OCI-LY1 (cell line): ENCODE measurements at regions not wholly inside any gene's neighbourhood (a gene's known extent, or its start where the extent isn't known, plus 50 kb on each side); places are given as distances from the start of the nearest gene placed in this dataset.

Source experiments
- H2AFZ ChIP-seq: fragments of 200-600 bp; sonication (generic), shearing (Covaris generic); 2 replicates; pipeline ENCODE4 v1.6.0; 2014; ENCODE audit warnings: antibody characterized with exemption, mild to moderate bottlenecking, low read length
- H3F3A ChIP-seq: fragments of 200-600 bp; sonication (generic), shearing (Covaris generic); 2 replicates; pipeline ENCODE4 v1.6.0; 2014; ENCODE audit warnings: mild to moderate bottlenecking, antibody characterized with exemption, low read length, moderate library complexity; ENCODE audit not compliant: insufficient read depth
- H3K27ac ChIP-seq: fragments of 200-600 bp; sonication (generic); 2 replicates; pipeline ENCODE4 v1.5.1; 2014; ENCODE audit warnings: low read length, mixed run types, mild to moderate bottlenecking, low read depth; ENCODE audit not compliant: poor library complexity, severe bottlenecking
- H3K27me3 ChIP-seq: fragments of 200-600 bp; sonication (generic); 2 replicates; pipeline ENCODE4 v1.6.0; 2014; ENCODE audit warnings: antibody characterized with exemption, mild to moderate bottlenecking, low read length, moderate library complexity; ENCODE audit not compliant: insufficient read depth
- H3K36me3 ChIP-seq: fragments of 200-600 bp; sonication (generic); 2 replicates; pipeline ENCODE4 v1.6.1; 2014; ENCODE audit warnings: mild to moderate bottlenecking, antibody characterized with exemption, low read length, moderate library complexity, mixed read lengths; ENCODE audit not compliant: insufficient read depth
- H3K4me1 ChIP-seq: fragments of 200-600 bp; sonication (generic); 2 replicates; pipeline ENCODE4 v1.5.1; 2014; ENCODE audit warnings: mild to moderate bottlenecking, low read length, moderate library complexity; ENCODE audit not compliant: insufficient read depth, severe bottlenecking
- H3K4me2 ChIP-seq: fragments of 200-600 bp; sonication (generic), shearing (Covaris generic); 2 replicates; pipeline ENCODE4 v1.6.1; 2014; ENCODE audit warnings: low read length
- H3K4me3 ChIP-seq: fragments of 200-600 bp; sonication (generic); 2 replicates; pipeline ENCODE4 v1.5.1; 2014; ENCODE audit warnings: low read length, low read depth, mild to moderate bottlenecking, mixed read lengths; ENCODE audit not compliant: poor library complexity, severe bottlenecking
- H3K79me2 ChIP-seq: fragments of 200-600 bp; shearing (Covaris generic); 2 replicates; pipeline ENCODE4 v1.6.1; 2016; ENCODE audit warnings: mixed run types, low read length, mixed read lengths; ENCODE audit not compliant: insufficient read depth
- H3K9ac ChIP-seq: fragments of 200-600 bp; sonication (generic), shearing (Covaris generic); 2 replicates; pipeline ENCODE4 v1.6.1; 2014; ENCODE audit warnings: mild to moderate bottlenecking, low read length, mixed read lengths
- H3K9me2 ChIP-seq: fragments of 200-600 bp; sonication (generic), shearing (Covaris generic); 2 replicates; pipeline ENCODE4 v1.6.1; 2014; ENCODE audit warnings: low read depth, mild to moderate bottlenecking, low read length, mixed read lengths
- H3K9me3 ChIP-seq: fragments of 200-600 bp; shearing (Covaris generic); 2 replicates; pipeline ENCODE4 v1.6.1; 2014; ENCODE audit warnings: low read length, mixed read lengths
- H4K20me1 ChIP-seq: fragments of 200-600 bp; sonication (generic), shearing (Covaris generic); 2 replicates; pipeline ENCODE4 v1.6.0; 2016; ENCODE audit warnings: mild to moderate bottlenecking, low read length; ENCODE audit not compliant: insufficient read depth
- EZH2 ChIP-seq: fragments of 200-600 bp; sonication (generic), shearing (Covaris generic); IDR thresholded peaks from 2 replicates; pipeline ENCODE4 v1.8.0; 2017; ENCODE audit warnings: borderline replicate concordance, mixed run types, mild to moderate bottlenecking, antibody characterized with exemption, low read length, moderate library complexity, mixed read lengths
- TF ChIP-seq, protein P1 (sequence below): fragments of 200-600 bp; sonication (generic), shearing (Covaris generic); IDR thresholded peaks from 2 replicates; pipeline ENCODE4 v1.5.1; 2017; ENCODE audit warnings: mild to moderate bottlenecking, antibody characterized with exemption, low read length, moderate library complexity, mixed read lengths

DNA sequence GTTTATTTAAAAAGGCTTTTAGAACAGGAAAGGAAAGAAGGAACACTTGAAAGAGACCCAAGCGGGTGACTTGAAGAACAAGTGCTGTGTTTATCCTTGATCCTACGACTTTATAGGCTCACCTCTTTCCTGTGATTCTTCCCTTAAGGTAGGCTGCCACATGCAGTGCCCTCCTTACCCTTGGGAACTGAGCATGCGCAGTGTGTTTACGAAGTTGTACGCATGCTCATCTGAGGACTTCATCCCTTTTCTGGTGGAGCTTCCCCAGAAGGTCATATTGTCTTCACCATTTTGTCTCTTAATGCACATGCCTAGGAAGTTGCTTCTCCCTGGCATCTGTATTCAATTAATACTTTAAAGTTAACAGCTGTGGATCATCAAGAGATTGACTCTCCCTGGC is 49.9 kb upstream of the VOPP1 start:
- H3K9me2 ChIP-seq = no peaks in the 10 kb centered on the region
- H3K27me3 ChIP-seq = no peaks in the 10 kb centered on the region; the same call in 1 of the 2 replicates
- no peak overlapping the region for H2AFZ ChIP-seq
- H3K9me3 ChIP-seq = peaks cover 18% of the 10 kb centered on the region
- H3K4me1 ChIP-seq = no peaks in the 10 kb centered on the region
- no peaks in the 10 kb centered on the region for H3F3A ChIP-seq
- H3K36me3 ChIP-seq = no peaks in the 10 kb centered on the region
- no peaks in the 10 kb centered on the region for H4K20me1 ChIP-seq
- H3K4me3 ChIP-seq = no peak overlapping the region
- no peak overlapping the region for H3K27ac ChIP-seq
- H3K4me2 ChIP-seq = no peak overlapping the region
- H3K79me2 ChIP-seq = no peaks in the 10 kb centered on the region
- no peak overlapping the region for H3K9ac ChIP-seq
- no peak for TF ChIP-seq EZH2
- TF ChIP-seq, protein P1, sequence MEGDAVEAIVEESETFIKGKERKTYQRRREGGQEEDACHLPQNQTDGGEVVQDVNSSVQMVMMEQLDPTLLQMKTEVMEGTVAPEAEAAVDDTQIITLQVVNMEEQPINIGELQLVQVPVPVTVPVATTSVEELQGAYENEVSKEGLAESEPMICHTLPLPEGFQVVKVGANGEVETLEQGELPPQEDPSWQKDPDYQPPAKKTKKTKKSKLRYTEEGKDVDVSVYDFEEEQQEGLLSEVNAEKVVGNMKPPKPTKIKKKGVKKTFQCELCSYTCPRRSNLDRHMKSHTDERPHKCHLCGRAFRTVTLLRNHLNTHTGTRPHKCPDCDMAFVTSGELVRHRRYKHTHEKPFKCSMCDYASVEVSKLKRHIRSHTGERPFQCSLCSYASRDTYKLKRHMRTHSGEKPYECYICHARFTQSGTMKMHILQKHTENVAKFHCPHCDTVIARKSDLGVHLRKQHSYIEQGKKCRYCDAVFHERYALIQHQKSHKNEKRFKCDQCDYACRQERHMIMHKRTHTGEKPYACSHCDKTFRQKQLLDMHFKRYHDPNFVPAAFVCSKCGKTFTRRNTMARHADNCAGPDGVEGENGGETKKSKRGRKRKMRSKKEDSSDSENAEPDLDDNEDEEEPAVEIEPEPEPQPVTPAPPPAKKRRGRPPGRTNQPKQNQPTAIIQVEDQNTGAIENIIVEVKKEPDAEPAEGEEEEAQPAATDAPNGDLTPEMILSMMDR = no peak
